ENCODE measurements at regions not wholly inside any gene's neighbourhood (a gene's known extent, or its start where the extent isn't known, plus 50 kb on each side); places are given as distances from the start of the nearest gene placed in this dataset.

DNA sequence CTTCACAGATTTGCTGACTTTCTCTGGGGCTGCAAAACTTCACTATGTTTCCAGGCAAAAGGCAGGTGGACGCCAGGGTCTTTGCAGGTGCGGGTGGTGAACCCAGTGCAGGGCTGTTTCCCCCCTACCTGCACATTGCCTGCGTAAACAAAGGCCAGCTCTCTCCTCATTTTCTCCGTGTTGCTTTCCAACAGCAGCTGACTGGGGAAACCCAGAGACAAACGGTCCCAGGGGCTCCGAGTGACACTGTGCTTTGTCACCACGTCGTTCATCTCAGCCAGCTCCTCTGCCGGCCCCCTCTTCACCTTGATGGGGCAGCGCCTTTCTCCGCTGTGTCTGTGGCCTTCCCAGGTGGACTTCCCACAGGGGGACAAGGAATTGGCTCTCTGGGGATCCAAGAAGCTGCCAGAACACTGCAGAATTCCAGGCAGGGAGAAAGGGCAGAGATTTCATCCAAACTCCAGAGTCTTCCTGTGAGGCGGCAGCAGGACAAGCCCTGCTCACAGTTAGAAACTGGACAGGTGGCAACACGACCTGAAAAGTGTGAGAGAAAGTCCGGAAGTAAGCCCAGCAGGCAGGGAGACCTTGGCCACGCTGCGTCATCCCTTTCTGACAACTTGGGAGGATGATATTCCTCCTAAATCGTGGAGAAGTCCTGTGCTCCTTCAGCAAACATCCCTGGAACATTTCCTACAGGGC is 1493.7 kb downstream of the TBC1D22A start:
- TF ChIP-seq, protein P1, sequence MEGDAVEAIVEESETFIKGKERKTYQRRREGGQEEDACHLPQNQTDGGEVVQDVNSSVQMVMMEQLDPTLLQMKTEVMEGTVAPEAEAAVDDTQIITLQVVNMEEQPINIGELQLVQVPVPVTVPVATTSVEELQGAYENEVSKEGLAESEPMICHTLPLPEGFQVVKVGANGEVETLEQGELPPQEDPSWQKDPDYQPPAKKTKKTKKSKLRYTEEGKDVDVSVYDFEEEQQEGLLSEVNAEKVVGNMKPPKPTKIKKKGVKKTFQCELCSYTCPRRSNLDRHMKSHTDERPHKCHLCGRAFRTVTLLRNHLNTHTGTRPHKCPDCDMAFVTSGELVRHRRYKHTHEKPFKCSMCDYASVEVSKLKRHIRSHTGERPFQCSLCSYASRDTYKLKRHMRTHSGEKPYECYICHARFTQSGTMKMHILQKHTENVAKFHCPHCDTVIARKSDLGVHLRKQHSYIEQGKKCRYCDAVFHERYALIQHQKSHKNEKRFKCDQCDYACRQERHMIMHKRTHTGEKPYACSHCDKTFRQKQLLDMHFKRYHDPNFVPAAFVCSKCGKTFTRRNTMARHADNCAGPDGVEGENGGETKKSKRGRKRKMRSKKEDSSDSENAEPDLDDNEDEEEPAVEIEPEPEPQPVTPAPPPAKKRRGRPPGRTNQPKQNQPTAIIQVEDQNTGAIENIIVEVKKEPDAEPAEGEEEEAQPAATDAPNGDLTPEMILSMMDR (IDR thresholded peaks at IDR 0.05; ENCODE audit: low read depth, low read length, poor library complexity, severe bottlenecking) = no peak
- TF ChIP-seq EZH2phosphoT487 (IDR thresholded peaks at IDR 0.05; ENCODE audit: borderline replicate concordance, low read length) = no peak
